Astrocyte (in vitro differentiated cells and primary cell): ENCODE measurements at regions not wholly inside any gene's neighbourhood (a gene's known extent, or its start where the extent isn't known, plus 50 kb on each side); places are given as distances from the start of the nearest gene placed in this dataset.

Experiments used
- DNase-seq: peaks from one replicate; pipeline ENCODE4 v3.0.0-alpha.2; 2010; ENCODE audit warnings: low read depth
- FAIRE-seq: peaks from 2 replicates; lab custom pipeline; 2011; peaks lifted over from hg19 to GRCh38; lab: Jason Lieb, UNC
- H2AFZ ChIP-seq: 2 replicates; pipeline ENCODE4 v1.6.0; 2012; ENCODE audit warnings: low read depth, low read length, inconsistent platforms
- H3K27ac ChIP-seq: 2 replicates; pipeline ENCODE4 v1.5.1; 2011; ENCODE audit warnings: low read depth, low read length, inconsistent platforms
- H3K27me3 ChIP-seq: 2 replicates; pipeline ENCODE4 v1.6.0; 2011; ENCODE audit warnings: low read length, inconsistent platforms; ENCODE audit not compliant: insufficient read depth
- H3K36me3 ChIP-seq: 2 replicates; pipeline ENCODE4 v1.5.1; 2011; ENCODE audit warnings: low read length, inconsistent platforms; ENCODE audit not compliant: insufficient read depth
- H3K4me1 ChIP-seq: 2 replicates; pipeline ENCODE4 v1.5.1; 2011; ENCODE audit warnings: low read length, inconsistent platforms; ENCODE audit not compliant: insufficient read depth
- H3K4me2 ChIP-seq: 2 replicates; pipeline ENCODE4 v1.6.0; 2012; ENCODE audit warnings: low read length, inconsistent platforms
- H3K4me3 ChIP-seq: 2 replicates; pipeline ENCODE4 v1.5.1; 2011; ENCODE audit warnings: low read depth, mild to moderate bottlenecking, low read length, inconsistent platforms; ENCODE audit not compliant: insufficient read depth
- H3K79me2 ChIP-seq: 2 replicates; pipeline ENCODE4 v1.6.0; 2012; ENCODE audit warnings: mild to moderate bottlenecking, low read length, inconsistent platforms; ENCODE audit not compliant: insufficient read depth
- H3K9ac ChIP-seq: 2 replicates; pipeline ENCODE4 v1.6.0; 2012; ENCODE audit warnings: mild to moderate bottlenecking, low read length, inconsistent platforms
- H3K9me3 ChIP-seq: 2 replicates; pipeline ENCODE4 v1.5.1; 2012; ENCODE audit warnings: low read depth, mild to moderate bottlenecking, low read length, inconsistent platforms; ENCODE audit not compliant: insufficient read depth
- H4K20me1 ChIP-seq: 2 replicates; pipeline ENCODE4 v1.6.0; 2012; ENCODE audit warnings: low read length, inconsistent platforms; ENCODE audit not compliant: insufficient read depth
- H3K27ac Mint-ChIP-seq: one replicate; pipeline ENCODE4 v1.8.0; 2021; ENCODE audit warnings: mild to moderate bottlenecking, mixed read lengths; ENCODE audit not compliant: unreplicated experiment
- H3K27me3 Mint-ChIP-seq: one replicate; pipeline ENCODE4 v1.8.0; 2021; ENCODE audit warnings: low read depth, mixed read lengths; ENCODE audit not compliant: unreplicated experiment
- H3K36me3 Mint-ChIP-seq: one replicate; pipeline ENCODE4 v1.8.0; 2021; ENCODE audit warnings: low read depth, mixed read lengths; ENCODE audit not compliant: unreplicated experiment
- H3K4me1 Mint-ChIP-seq: one replicate; pipeline ENCODE4 v1.8.0; 2021; ENCODE audit warnings: low read depth, mixed read lengths; ENCODE audit not compliant: unreplicated experiment
- H3K4me3 Mint-ChIP-seq: one replicate; pipeline ENCODE4 v1.8.0; 2021; ENCODE audit warnings: mild to moderate bottlenecking, moderate library complexity, mixed read lengths; ENCODE audit not compliant: unreplicated experiment
- H3K9me3 Mint-ChIP-seq: one replicate; pipeline ENCODE4 v1.8.0; 2021; ENCODE audit warnings: mild to moderate bottlenecking, mixed read lengths; ENCODE audit not compliant: unreplicated experiment
- CTCF ChIP-seq: IDR thresholded peaks from 2 replicates; pipeline ENCODE4 v1.5.1; 2011; ENCODE audit warnings: low read depth, mild to moderate bottlenecking, inconsistent platforms, low read length, moderate library complexity; ENCODE audit not compliant: insufficient read depth
- EZH2 ChIP-seq: IDR thresholded peaks from 2 replicates; pipeline ENCODE4 v1.6.1; 2012; ENCODE audit warnings: mild to moderate bottlenecking, low read length, inconsistent platforms; ENCODE audit not compliant: insufficient read depth

DNA sequence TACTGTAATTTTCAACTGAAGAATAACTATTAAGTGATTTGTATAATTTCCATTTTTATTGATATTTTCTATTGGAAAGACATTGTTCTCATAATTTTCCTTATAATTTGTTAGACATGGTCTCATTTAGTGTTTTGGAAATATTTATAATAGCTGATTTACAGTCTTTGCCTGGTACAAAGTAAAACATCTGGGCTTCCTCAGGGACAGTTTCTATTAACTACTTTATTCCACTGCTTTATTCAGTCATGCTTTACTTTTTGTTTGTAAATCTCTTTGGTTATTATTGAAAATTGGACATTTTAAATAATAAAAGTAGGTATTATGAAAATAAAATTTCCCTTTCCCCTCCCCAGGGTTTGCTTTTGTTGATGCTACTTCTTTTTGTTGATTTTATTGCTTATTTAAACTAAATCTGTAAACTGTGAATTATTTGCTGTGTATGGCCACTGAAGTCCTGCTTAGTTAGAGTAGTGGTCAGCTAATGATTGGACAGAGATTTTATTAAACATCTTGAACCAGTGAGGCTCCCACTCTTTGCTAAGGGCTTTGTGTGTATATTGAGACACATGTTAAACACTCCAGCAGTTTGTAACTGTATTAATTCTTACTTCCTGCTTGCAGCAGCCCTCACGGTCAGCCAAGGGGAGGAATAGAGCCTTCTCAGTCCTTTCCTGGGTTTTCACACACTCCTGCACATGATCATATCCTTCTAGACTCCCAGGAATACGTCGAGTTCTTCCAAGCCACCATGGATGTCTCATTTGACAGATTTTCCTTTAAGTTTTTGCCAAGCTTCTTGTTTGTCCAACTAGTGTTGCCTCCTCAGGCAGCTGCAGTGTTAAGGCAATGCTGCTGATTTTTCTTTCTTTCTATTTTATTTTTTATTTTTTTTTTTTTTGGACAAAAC is 994.6 kb upstream of the PRMT6 start:
- no peaks in the 10 kb centered on the region for H3K9me3 ChIP-seq
- no peak overlapping the region for H3K27ac ChIP-seq
- Mint-ChIP-seq H3K27ac (peak overlapping the region; percentile 9), H3K36me3 (no peaks in the 10 kb centered on the region), H3K9me3 (peaks cover 2% of the 10 kb centered on the region), H3K4me3 (no peak overlapping the region), H3K27me3 (no peaks in the 10 kb centered on the region), H3K4me1 (peaks cover 4% of the 10 kb centered on the region)
- no peaks in the 10 kb centered on the region for H3K27me3 ChIP-seq
- DNase-seq (no peak), FAIRE-seq (no peak)
- no peaks in the 10 kb centered on the region for H3K79me2 ChIP-seq
- H3K4me1 ChIP-seq = no peaks in the 10 kb centered on the region
- no peak for TF ChIP-seq CTCF
- TF ChIP-seq EZH2 = no peak
- no peak overlapping the region for H2AFZ ChIP-seq
- H3K4me3 ChIP-seq = no peak overlapping the region
- H3K36me3 ChIP-seq = no peaks in the 10 kb centered on the region
- no peak overlapping the region for H3K9ac ChIP-seq
- no peak overlapping the region for H3K4me2 ChIP-seq
- H4K20me1 ChIP-seq = no peaks in the 10 kb centered on the region

GRCh38 chr1:106063510-106063909 is 993.0 kb upstream of the PRMT6 start:
- Mint-ChIP-seq H3K9me3 (peaks cover 2% of the 10 kb centered on the region), H3K4me1 (peaks cover 4% of the 10 kb centered on the region), H3K36me3 (no peaks in the 10 kb centered on the region), H3K27ac (no peak overlapping the region), H3K27me3 (no peaks in the 10 kb centered on the region), H3K4me3 (no peak overlapping the region)
- Histone ChIP-seq H3K4me1 (no peaks in the 10 kb centered on the region), H3K79me2 (no peaks in the 10 kb centered on the region), H3K4me3 (no peak overlapping the region), H4K20me1 (no peaks in the 10 kb centered on the region), H3K9ac (no peak overlapping the region), H3K9me3 (no peaks in the 10 kb centered on the region), H3K27me3 (no peaks in the 10 kb centered on the region), H3K36me3 (no peaks in the 10 kb centered on the region), H2AFZ (no peak overlapping the region), H3K4me2 (no peak overlapping the region), H3K27ac (no peak overlapping the region)
- FAIRE-seq = no peak
- TF ChIP-seq EZH2 (no peak), CTCF (no peak)
- no peak for DNase-seq
